ENCODE measurements at regions not wholly inside any gene's neighbourhood (a gene's known extent, or its start where the extent isn't known, plus 50 kb on each side); places are given as distances from the start of the nearest gene placed in this dataset.

GRCh38 chr9:30757723-30758122, 1626.7 kb upstream of the ACO1 start (continued):
- TF ChIP-seq, protein P1, sequence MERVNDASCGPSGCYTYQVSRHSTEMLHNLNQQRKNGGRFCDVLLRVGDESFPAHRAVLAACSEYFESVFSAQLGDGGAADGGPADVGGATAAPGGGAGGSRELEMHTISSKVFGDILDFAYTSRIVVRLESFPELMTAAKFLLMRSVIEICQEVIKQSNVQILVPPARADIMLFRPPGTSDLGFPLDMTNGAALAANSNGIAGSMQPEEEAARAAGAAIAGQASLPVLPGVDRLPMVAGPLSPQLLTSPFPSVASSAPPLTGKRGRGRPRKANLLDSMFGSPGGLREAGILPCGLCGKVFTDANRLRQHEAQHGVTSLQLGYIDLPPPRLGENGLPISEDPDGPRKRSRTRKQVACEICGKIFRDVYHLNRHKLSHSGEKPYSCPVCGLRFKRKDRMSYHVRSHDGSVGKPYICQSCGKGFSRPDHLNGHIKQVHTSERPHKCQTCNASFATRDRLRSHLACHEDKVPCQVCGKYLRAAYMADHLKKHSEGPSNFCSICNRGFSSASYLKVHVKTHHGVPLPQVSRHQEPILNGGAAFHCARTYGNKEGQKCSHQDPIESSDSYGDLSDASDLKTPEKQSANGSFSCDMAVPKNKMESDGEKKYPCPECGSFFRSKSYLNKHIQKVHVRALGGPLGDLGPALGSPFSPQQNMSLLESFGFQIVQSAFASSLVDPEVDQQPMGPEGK (CRISPR knock-in tag; IDR thresholded peaks at IDR 0.05; ENCODE audit: borderline replicate concordance): no peak

DNA sequence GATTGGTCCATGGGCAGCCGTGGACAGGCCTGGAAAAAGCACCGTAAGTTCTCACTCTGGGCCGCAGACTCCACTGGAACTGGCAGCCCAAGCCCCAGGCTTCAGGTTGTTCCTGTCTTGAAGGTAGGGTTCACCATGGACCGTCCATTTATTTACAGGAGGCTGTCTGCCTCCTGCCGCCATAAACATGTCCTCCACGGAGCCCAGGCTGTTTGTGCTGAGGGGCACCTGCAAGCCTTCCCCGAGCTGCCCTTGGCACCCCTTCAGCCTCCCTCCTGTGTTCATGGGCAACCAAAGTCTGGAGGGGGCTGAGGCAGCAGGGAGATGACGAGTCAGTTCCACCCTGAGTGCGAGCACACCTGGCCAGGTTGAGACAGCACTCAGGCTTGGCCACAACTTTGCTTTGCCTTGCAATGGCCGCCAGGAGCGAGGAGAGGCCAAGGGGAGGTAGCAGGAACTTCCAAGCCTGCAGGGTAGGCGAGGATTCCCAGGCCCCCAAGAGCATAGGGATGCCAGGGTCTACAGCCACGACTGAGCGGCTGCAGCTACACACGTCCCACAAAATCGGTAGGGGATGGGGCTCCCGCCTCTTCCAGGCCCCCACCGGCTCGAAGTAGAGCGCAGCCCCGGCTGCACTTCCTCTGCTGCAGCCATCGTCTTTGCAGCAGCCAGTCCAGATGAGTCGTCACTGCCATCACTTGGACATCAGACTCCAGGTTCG, 1625.6 kb upstream of the ACO1 start:
- no peak for FAIRE-seq
- CTCF ChIA-PET (ENCODE audit: low intra/inter-chr PET ratio): no interaction called here
- no peaks in the 10 kb centered on the region for H4K20me1 ChIP-seq (replicated peaks; ENCODE audit: control insufficient read depth, insufficient read depth, low read length)

More for the DNA sequence above, 1625.6 kb upstream of the ACO1 start:
- no peak for TF ChIP-seq HDAC1 (IDR thresholded peaks at IDR 0.05)
- TF ChIP-seq ELF4 (CRISPR knock-in tag; IDR thresholded peaks at IDR 0.05): no peak
- no peak for TF ChIP-seq MED1 (CRISPR knock-in tag; IDR thresholded peaks at IDR 0.05; ENCODE audit: borderline replicate concordance)
- TF ChIP-seq FIP1L1 (IDR thresholded peaks at IDR 0.05; ENCODE audit: low read depth, low read length, poor library complexity, severe bottlenecking): no peak
- TF ChIP-seq ZNF77 (CRISPR knock-in tag; IDR thresholded peaks at IDR 0.05): no peak
- TF ChIP-seq PYGO2 (tag; IDR thresholded peaks at IDR 0.05): no peak
- TF ChIP-seq HNRNPL (IDR thresholded peaks at IDR 0.05; ENCODE audit: low read depth, low read length): no peak
- no peak for TF ChIP-seq RUNX1 (IDR thresholded peaks at IDR 0.05; ENCODE audit: low read depth)
- no peak for TF ChIP-seq NUFIP1 (IDR thresholded peaks at IDR 0.05; ENCODE audit: partially characterized antibody)
- POLR2A ChIA-PET: no interaction called here
- BruUV-seq (replicated peaks): no TSS peak
- Histone ChIP-seq H3K36me3 (ENCODE audit: control insufficient read depth, insufficient read depth, low read length) (no peaks in the 10 kb centered on the region), H3K4me2 (ENCODE audit: insufficient read depth, low read length) (no peak overlapping the region), H2AFZ (ENCODE audit: low read depth, low read length) (no peak overlapping the region), H3K27ac (ENCODE audit: extremely low read depth, low read depth, low read length) (no peak overlapping the region), H3K4me1 (replicated peaks in 1 of 2; ENCODE audit: control insufficient read depth in 2 of 2, insufficient read depth in 2 of 2, low read length in 2 of 2) (no peaks in the 10 kb centered on the region), H3K27me3 (ENCODE audit: control insufficient read depth in 2 of 2, insufficient read depth in 2 of 2, low read length in 2 of 2) (no peaks in the 10 kb centered on the region), H3K4me3 (no peak overlapping the region), H3K9ac (ENCODE audit: insufficient read depth in 1 of 2, low read depth in 2 of 2, low read length in 2 of 2) (no peak overlapping the region), H3K9me3 (replicated peaks; ENCODE audit: control insufficient read depth, insufficient read depth, low read depth, low read length) (no peaks in the 10 kb centered on the region), H3K79me2 (ENCODE audit: control insufficient read depth, insufficient read depth, low read length) (no peaks in the 10 kb centered on the region), H3K9me1 (ENCODE audit: control insufficient read depth, insufficient read depth, low read length) (no peaks in the 10 kb centered on the region)
- in situ Hi-C loops (cut with MboI): no loop called here
- DNase-seq (ENCODE audit: extremely low read depth in 1 of 4, low spot score in 3 of 4) (no peak), ATAC-seq (no peak)
- intact Hi-C loops (cut with micrococcal nuclease): no loop called here
- WGBS (ENCODE audit: insufficient coverage, low coverage, missing lambda C conversion rate): no CpG with 5 or more reads among the region's 24 CpGs

All from K562 (cell line).